Suprapubic skin (tissue), 4 donors: ENCODE measurements at regions not wholly inside any gene's neighbourhood (a gene's known extent, or its start where the extent isn't known, plus 50 kb on each side); places are given as distances from the start of the nearest gene placed in this dataset.

Experiments used
- CTCF ChIP-seq, 2 donors: fragments of 200-600 bp in 1 of 2; fragments of 450-650 bp in 1 of 2; sonication (generic) in 1 of 2; IDR thresholded peaks; one replicate each; pipeline ENCODE4 v1.5.1; 2016 to 2019; ENCODE audit warnings: antibody characterized with exemption in 2 of 2, mild to moderate bottlenecking in 1 of 2, moderate library complexity in 1 of 2
- EP300 ChIP-seq: sonication (generic); formaldehyde crosslinking; IDR thresholded peaks from one replicate; pipeline ENCODE4 v1.6.1; 2017; ENCODE audit warnings: antibody characterized with exemption
- POLR2A ChIP-seq, 2 donors: fragments of 450-650 bp; IDR thresholded peaks; one replicate each; pipeline ENCODE4 v1.6.1; 2017; ENCODE audit warnings: antibody characterized with exemption in 2 of 2, mild to moderate bottlenecking in 2 of 2, moderate library complexity in 2 of 2
- POLR2AphosphoS5 ChIP-seq, 3 donors: sonication (generic); formaldehyde crosslinking; IDR thresholded peaks; one replicate each; pipeline ENCODE4 v1.6.1; 2017; ENCODE audit warnings: antibody characterized with exemption in 3 of 3

GRCh38 chr3:35439663-35440062 is 199.7 kb upstream of the ARPP21 start:
- TF ChIP-seq POLR2A (IDR thresholded peaks at IDR 0.05) (no peak), CTCF (IDR thresholded peaks at IDR 0.05) (no peak), POLR2AphosphoS5 (IDR thresholded peaks at IDR 0.05) (no peak), EP300 (no peak)
